Lower leg skin (tissue), 4 donors: ENCODE measurements at regions not wholly inside any gene's neighbourhood (a gene's known extent, or its start where the extent isn't known, plus 50 kb on each side); places are given as distances from the start of the nearest gene placed in this dataset.

Experiments used
- DNase-seq, 2 donors: peaks; one replicate each; pipeline ENCODE4 v3.0.0-alpha.2; 2019; ENCODE audit warnings: low spot score in 2 of 2
- H3K4me3 ChIP-seq: fragments of 200-600 bp; sonication (generic); 2 replicates; pipeline ENCODE4 v1.5.1; 2017; ENCODE audit warnings: mild to moderate bottlenecking, low read depth; ENCODE audit not compliant: poor library complexity, severe bottlenecking
- CTCF ChIP-seq, 3 donors: fragments of 450-650 bp; IDR thresholded peaks; one replicate each; pipeline ENCODE4 v1.5.1; 2016; ENCODE audit warnings: antibody characterized with exemption in 3 of 3, mild to moderate bottlenecking in 3 of 3, moderate library complexity in 2 of 3
- POLR2A ChIP-seq, 2 donors: fragments of 450-650 bp; IDR thresholded peaks; one replicate each; pipeline ENCODE4 v1.6.1; 2016 to 2017; ENCODE audit warnings: antibody characterized with exemption in 2 of 2, mild to moderate bottlenecking in 1 of 2, moderate library complexity in 1 of 2
- WGBS, 2 donors: methylation state at CpG; one replicate each; pipeline ENCODE4 v1.1.5; 2018; 5-methylcytosine and 5-hydroxymethylcytosine counted together
- intact Hi-C: fragments of 100-400 bp; cut with DNase I; formaldehyde crosslinking; loops from one replicate; pipeline ENCODE4 v1.15.0; 2023; ENCODE audit warnings: low total_unique reads
- microRNA-seq, 2 donors: library from miRNA; unstranded; fragments of <30 nt; microRNA quantifications; one replicate each; pipeline ENCODE4, GENCODE V29; 2016; ENCODE audit warnings: borderline replicate concordance in 2 of 2, borderline number of aligned reads in 1 of 2

GRCh38 chr5:82331557-82331956, 53.4 kb upstream of the RPS23 start:
- H3K4me3 ChIP-seq: no peak overlapping the region
- no peak for TF ChIP-seq CTCF (IDR thresholded peaks at IDR 0.05)
- no peak for TF ChIP-seq POLR2A (IDR thresholded peaks at IDR 0.05)
- no peak for DNase-seq
- intact Hi-C loops: no loop called here
- WGBS, 2 donors: 65% methylated on average over 4 of the region's 4 CpGs

- WGBS, 2 donors: 59 to 60% methylated on average over 3 of the region's 3 CpGs
- no peak for DNase-seq
- TF ChIP-seq POLR2A (IDR thresholded peaks at IDR 0.05): no peak
- intact Hi-C loops: no loop called here
- no peak overlapping the region for H3K4me3 ChIP-seq
Measured at GRCh38 chr5:82330530-82331270, 52.5 kb upstream of the RPS23 start.

- H3K4me3 ChIP-seq: no peak overlapping the region
- DNase-seq: no peak
- no peak for TF ChIP-seq POLR2A (IDR thresholded peaks at IDR 0.05)
- TF ChIP-seq CTCF (IDR thresholded peaks at IDR 0.05): no peak
- intact Hi-C loops: no loop called here
- 96 to 98% methylated on average over 6 of the region's 6 CpGs for WGBS, 2 donors
Measured at GRCh38 chr5:82329393-82329792, 51.2 kb upstream of the RPS23 start.

Small RNAs in the stretch of these regions (microRNA-seq; reads per million reads assigned to microRNA genes)
- gene MIR3977: 0 reads per million in 2 donors
